ENCODE measurements at regions not wholly inside any gene's neighbourhood (a gene's known extent, or its start where the extent isn't known, plus 50 kb on each side); places are given as distances from the start of the nearest gene placed in this dataset.
A peak's percentile ranks its signal among the peaks of the same experiment; 100 is the strongest.
"Not testable (repeated sequence)": the region's sequence is repeated elsewhere in the genome, so short reads cannot be mapped to it uniquely, and the experiment has no call there.

- peaks cover 0 to 34% (median 4%) of the 10 kb centered on the region in 5 donors for H3K27me3 Mint-ChIP-seq
- H3K4me1 ChIP-seq (ENCODE audit: control insufficient read depth in 2 of 2, insufficient read depth in 2 of 2, low read length in 2 of 2); H3K9me3 ChIP-seq (ENCODE audit: control insufficient read depth in 2 of 3, low read length in 3 of 3); CTCF ChIA-PET; H3K4me1 Mint-ChIP-seq; H3K36me3 ChIP-seq (ENCODE audit: control insufficient read depth in 2 of 3, insufficient read depth in 3 of 3, low read length in 3 of 3); H3K27ac Mint-ChIP-seq; H3K27ac ChIP-seq (ENCODE audit: low read depth, low read length); H3K4me3 ChIP-seq (ENCODE audit: low read length); H3K27me3 ChIP-seq (ENCODE audit: control insufficient read depth in 2 of 2, insufficient read depth in 2 of 2, low read length in 2 of 2); H3K36me3 Mint-ChIP-seq; H3K4me3 Mint-ChIP-seq; DNase-seq; intact Hi-C loops (cut with micrococcal nuclease); ATAC-seq; POLR2A ChIA-PET: not testable (repeated sequence)
- H3K9me3 Mint-ChIP-seq, result peaks cover 4 to 49% (median 19%) of the 10 kb centered on the region in 11 donors
These were observed 1864.6 kb upstream of the DEFB115 start for GRCh38 chr20:29392853-29393252.

GRCh38 chr20:29408034-29408695 lies 1849.3 kb upstream of the DEFB115 start:
- CTCF ChIA-PET, result no interaction called here
- ATAC-seq (peak; percentile 39), DNase-seq (no peak)
- Mint-ChIP-seq H3K4me3 (peak overlapping the region in 4 of 10 donors; percentile 24 to 52 (median 38)), H3K27me3 (peaks cover 8 to 49% (median 22%) of the 10 kb centered on the region in 5 donors), H3K36me3 (peaks cover 0 to 31% (median 3%) of the 10 kb centered on the region in 5 donors), H3K9me3 (peaks cover 15 to 67% (median 26%) of the 10 kb centered on the region in 11 donors), H3K27ac (peak overlapping the region in 1 of 9 donors; percentile 10), H3K4me1 (peaks cover 0 to 22% (median 0%) of the 10 kb centered on the region in 7 donors)
- Histone ChIP-seq H3K27me3 (ENCODE audit: control insufficient read depth in 2 of 2, insufficient read depth in 2 of 2, low read length in 2 of 2) (peaks cover 0 to 2% of the 10 kb centered on the region in 2 donors), H3K4me3 (ENCODE audit: low read length) (no peak overlapping the region), H3K4me1 (ENCODE audit: control insufficient read depth in 2 of 2, insufficient read depth in 2 of 2, low read length in 2 of 2) (no peaks in the 10 kb centered on the region), H3K9me3 (ENCODE audit: control insufficient read depth in 2 of 3, low read length in 3 of 3) (peaks cover 0 to 29% (median 0%) of the 10 kb centered on the region in 3 experiments), H3K27ac (ENCODE audit: low read depth, low read length) (no peak overlapping the region), H3K36me3 (ENCODE audit: control insufficient read depth in 2 of 3, insufficient read depth in 3 of 3, low read length in 3 of 3) (no peaks in the 10 kb centered on the region)
- POLR2A ChIA-PET, result interaction anchor here (0.5 kb wide), 1 partner anchor 91 kb away, joined by 3 read pairs; no protein-coding TSS in a partner anchor
- intact Hi-C loops (cut with micrococcal nuclease), result no loop called here

DNA sequence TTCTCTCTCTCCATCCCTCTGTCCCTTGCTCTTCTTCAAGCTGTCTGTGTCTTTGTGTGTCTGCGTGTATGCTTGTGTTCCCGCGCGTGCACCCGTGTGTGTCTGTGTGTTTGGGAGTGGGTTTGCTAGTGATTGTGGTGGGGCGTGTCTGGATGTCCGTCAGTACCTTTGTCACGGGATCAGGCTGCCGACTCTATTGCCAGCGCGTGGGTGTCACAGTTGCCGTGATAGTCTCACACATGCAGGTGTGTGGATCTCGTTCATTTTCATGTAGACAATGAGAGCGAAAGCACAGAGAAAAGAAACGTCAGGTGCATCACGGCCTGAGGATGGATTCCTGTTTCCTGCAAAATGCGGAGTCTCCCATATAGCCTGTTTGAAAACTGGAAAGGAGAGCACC lies 1848.8 kb upstream of the DEFB115 start:
- H3K36me3 ChIP-seq (ENCODE audit: control insufficient read depth in 2 of 3, insufficient read depth in 3 of 3, low read length in 3 of 3); ATAC-seq; H3K27ac ChIP-seq (ENCODE audit: low read depth, low read length); H3K4me1 ChIP-seq (ENCODE audit: control insufficient read depth in 2 of 2, insufficient read depth in 2 of 2, low read length in 2 of 2); CTCF ChIA-PET; intact Hi-C loops (cut with micrococcal nuclease); H3K27me3 ChIP-seq (ENCODE audit: control insufficient read depth in 2 of 2, insufficient read depth in 2 of 2, low read length in 2 of 2); DNase-seq; H3K4me3 ChIP-seq (ENCODE audit: low read length): not testable (repeated sequence)
- H3K9me3 Mint-ChIP-seq, result peaks cover 19 to 71% (median 26%) of the 10 kb centered on the region in 11 donors
- peaks cover 11 to 54% (median 24%) of the 10 kb centered on the region in 5 donors for H3K27me3 Mint-ChIP-seq
- peak overlapping the region in 4 of 10 donors; percentile 24 to 52 (median 34) for H3K4me3 Mint-ChIP-seq
- POLR2A ChIA-PET, result interaction anchor here (0.5 kb wide), 1 partner anchor 91 kb away, joined by 3 read pairs; no protein-coding TSS in a partner anchor
- peak overlapping the region in 2 of 9 donors; percentile 10 to 11 for H3K27ac Mint-ChIP-seq
- peaks cover 0 to 29% (median 0%) of the 10 kb centered on the region in 3 experiments for H3K9me3 ChIP-seq (ENCODE audit: control insufficient read depth in 2 of 3, low read length in 3 of 3)
- peaks cover 0 to 36% (median 4%) of the 10 kb centered on the region in 5 donors for H3K36me3 Mint-ChIP-seq
- peaks cover 0 to 26% (median 0%) of the 10 kb centered on the region in 7 donors for H3K4me1 Mint-ChIP-seq

GRCh38 chr20:29409160-29409689 lies 1848.2 kb upstream of the DEFB115 start:
- CTCF ChIA-PET; DNase-seq; ATAC-seq; H3K4me3 ChIP-seq (ENCODE audit: low read length); intact Hi-C loops (cut with micrococcal nuclease); H3K4me1 ChIP-seq (ENCODE audit: control insufficient read depth in 2 of 2, insufficient read depth in 2 of 2, low read length in 2 of 2); H3K36me3 ChIP-seq (ENCODE audit: control insufficient read depth in 2 of 3, insufficient read depth in 3 of 3, low read length in 3 of 3); H3K27ac ChIP-seq (ENCODE audit: low read depth, low read length); H3K27ac Mint-ChIP-seq; H3K27me3 ChIP-seq (ENCODE audit: control insufficient read depth in 2 of 2, insufficient read depth in 2 of 2, low read length in 2 of 2); POLR2A ChIA-PET: not testable (repeated sequence)
- Mint-ChIP-seq H3K4me3 (peak overlapping the region in 4 of 10 donors; percentile 2 to 52 (median 24)), H3K36me3 (peaks cover 0 to 36% (median 4%) of the 10 kb centered on the region in 5 donors), H3K4me1 (peaks cover 0 to 26% (median 0%) of the 10 kb centered on the region in 7 donors), H3K9me3 (peaks cover 20 to 76% (median 26%) of the 10 kb centered on the region in 11 donors), H3K27me3 (peaks cover 11 to 56% (median 24%) of the 10 kb centered on the region in 5 donors)
- peaks cover 0 to 29% (median 0%) of the 10 kb centered on the region in 3 experiments for H3K9me3 ChIP-seq (ENCODE audit: control insufficient read depth in 2 of 3, low read length in 3 of 3)

DNA sequence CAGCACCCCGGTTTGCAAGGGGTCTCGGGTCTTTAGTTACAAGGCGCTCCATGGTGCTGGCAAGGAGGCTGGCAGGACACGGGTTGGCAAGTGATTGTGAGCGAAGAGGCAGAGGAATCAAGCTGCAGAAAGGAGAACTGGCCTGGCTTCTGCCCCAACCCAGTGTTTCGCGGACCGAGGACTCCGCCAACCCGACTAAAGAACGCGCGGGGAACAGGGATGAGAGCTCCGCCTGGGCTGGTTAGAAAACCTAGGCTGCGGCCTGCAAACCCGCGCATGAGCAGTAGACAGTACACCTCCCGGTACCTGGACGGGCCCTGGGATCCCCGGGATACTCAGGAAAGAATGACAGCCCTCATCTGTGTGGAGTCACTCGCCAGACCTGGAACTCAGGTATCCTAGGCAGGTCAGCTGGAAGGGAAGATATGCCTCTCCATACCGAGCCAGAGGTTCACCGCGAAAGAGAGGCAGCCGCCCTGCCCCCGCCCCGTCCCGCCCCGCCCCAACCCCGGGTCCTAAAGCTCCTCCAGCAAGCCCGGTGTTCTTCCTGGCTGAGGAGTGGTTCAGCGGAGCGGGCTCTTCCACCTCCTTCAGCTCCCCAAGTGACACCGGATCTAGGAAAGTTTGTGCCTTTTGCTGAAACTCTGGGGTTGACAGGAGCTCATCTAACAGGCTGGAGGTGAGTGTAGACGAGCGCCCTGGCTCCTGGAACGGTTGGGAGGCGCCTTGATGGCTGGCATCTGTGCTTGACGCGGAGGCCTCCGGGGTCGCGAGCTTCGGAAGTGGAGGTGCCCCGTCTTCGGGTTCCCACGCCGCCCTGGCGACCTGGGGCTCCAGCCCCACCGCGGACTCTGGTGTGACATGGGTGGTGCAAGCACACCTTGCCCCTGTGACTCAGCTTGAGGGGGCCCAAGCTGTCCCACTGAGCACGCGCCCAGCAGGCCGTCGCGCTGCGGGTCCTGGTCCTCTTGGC lies 1847.3 kb upstream of the DEFB115 start:
- Mint-ChIP-seq H3K9me3 (peaks cover 15 to 70% (median 24%) of the 10 kb centered on the region in 11 donors), H3K4me3 (peak overlapping the region in 4 of 10 donors; percentile 6 to 81 (median 54)), H3K4me1 (peaks cover 0 to 26% (median 0%) of the 10 kb centered on the region in 7 donors), H3K27me3 (peaks cover 11 to 50% (median 24%) of the 10 kb centered on the region in 5 donors), H3K27ac (no peak overlapping the region), H3K36me3 (peaks cover 0 to 31% (median 4%) of the 10 kb centered on the region in 5 donors)
- intact Hi-C loops (cut with micrococcal nuclease), result no loop called here
- Histone ChIP-seq H3K4me3 (ENCODE audit: low read length) (no peak overlapping the region), H3K27ac (ENCODE audit: low read depth, low read length) (no peak overlapping the region), H3K36me3 (ENCODE audit: control insufficient read depth in 2 of 3, insufficient read depth in 3 of 3, low read length in 3 of 3) (no peaks in the 10 kb centered on the region), H3K27me3 (ENCODE audit: control insufficient read depth in 2 of 2, insufficient read depth in 2 of 2, low read length in 2 of 2) (peaks cover 0 to 2% of the 10 kb centered on the region in 2 donors), H3K9me3 (ENCODE audit: control insufficient read depth in 2 of 3, low read length in 3 of 3) (peaks cover 0 to 29% (median 0%) of the 10 kb centered on the region in 3 experiments), H3K4me1 (ENCODE audit: control insufficient read depth in 2 of 2, insufficient read depth in 2 of 2, low read length in 2 of 2) (no peaks in the 10 kb centered on the region)
- ATAC-seq (no peak), DNase-seq (no peak)
- ChIA-PET CTCF (no interaction called here), POLR2A (no interaction called here)

GRCh38 chr20:29410806-29411457 lies 1846.5 kb upstream of the DEFB115 start:
- ChIA-PET CTCF (no interaction called here), POLR2A (no interaction called here)
- Mint-ChIP-seq H3K4me1 (peaks cover 0 to 26% (median 0%) of the 10 kb centered on the region in 7 donors), H3K36me3 (peaks cover 0 to 31% (median 4%) of the 10 kb centered on the region in 5 donors), H3K4me3 (peak overlapping the region in 4 of 10 donors; percentile 17 to 81 (median 54)), H3K27ac (no peak overlapping the region), H3K27me3 (peaks cover 11 to 46% (median 24%) of the 10 kb centered on the region in 5 donors), H3K9me3 (peaks cover 15 to 67% (median 23%) of the 10 kb centered on the region in 11 donors)
- Histone ChIP-seq H3K4me3 (ENCODE audit: low read length) (no peak overlapping the region), H3K27me3 (ENCODE audit: control insufficient read depth in 2 of 2, insufficient read depth in 2 of 2, low read length in 2 of 2) (peaks cover 0 to 2% of the 10 kb centered on the region in 2 donors), H3K9me3 (ENCODE audit: control insufficient read depth in 2 of 3, low read length in 3 of 3) (peaks cover 0 to 29% (median 0%) of the 10 kb centered on the region in 3 experiments), H3K36me3 (ENCODE audit: control insufficient read depth in 2 of 3, insufficient read depth in 3 of 3, low read length in 3 of 3) (no peaks in the 10 kb centered on the region), H3K4me1 (ENCODE audit: control insufficient read depth in 2 of 2, insufficient read depth in 2 of 2, low read length in 2 of 2) (no peaks in the 10 kb centered on the region), H3K27ac (ENCODE audit: low read depth, low read length) (no peak overlapping the region)
- intact Hi-C loops (cut with micrococcal nuclease), result no loop called here
- ATAC-seq (peak; percentile 53), DNase-seq (no peak)
